GM23338 (cell line): ENCODE measurements at regions not wholly inside any gene's neighbourhood (a gene's known extent, or its start where the extent isn't known, plus 50 kb on each side); places are given as distances from the start of the nearest gene placed in this dataset.

Source experiments
- ATAC-seq: fragments of 200-7000 bp; cut with Tn5 transposase; 3 replicates; pipeline ENCODE4 v1.9.1; 2020
- DNase-seq: peaks from one replicate; pipeline ENCODE4 v3.0.0-alpha.2; 2015; ENCODE audit warnings: low spot score
- H2AFZ ChIP-seq: fragments of 200-600 bp; sonication (generic); 2 replicates; pipeline ENCODE4 v1.8.0; 2016; ENCODE audit warnings: antibody characterized with exemption, mild to moderate bottlenecking, moderate library complexity
- H3F3A ChIP-seq: fragments of 200-600 bp; sonication (generic); replicated peaks from 2 replicates; pipeline ENCODE4 v1.8.0; 2017; ENCODE audit warnings: antibody characterized with exemption, mixed run types, low read depth
- H3K27ac ChIP-seq: fragments of 200-600 bp; sonication (generic); 2 replicates; pipeline ENCODE4 v1.6.1; 2016; ENCODE audit warnings: low read depth
- H3K27me3 ChIP-seq: fragments of 200-600 bp; sonication (generic); 2 replicates; pipeline ENCODE4 v1.8.0; 2016; ENCODE audit warnings: mild to moderate bottlenecking, mixed run types, moderate library complexity; ENCODE audit not compliant: insufficient read depth
- H3K36me3 ChIP-seq: fragments of 200-600 bp; sonication (generic); 2 replicates; pipeline ENCODE4 v1.8.0; 2016; ENCODE audit warnings: mild to moderate bottlenecking; ENCODE audit not compliant: insufficient read depth
- H3K4me1 ChIP-seq: fragments of 200-600 bp; sonication (generic); 2 replicates; pipeline ENCODE4 v1.8.0; 2016; ENCODE audit warnings: mild to moderate bottlenecking, moderate library complexity; ENCODE audit not compliant: insufficient read depth
- H3K4me2 ChIP-seq: fragments of 200-600 bp; sonication (generic); 2 replicates; pipeline ENCODE4 v1.7.1; 2017; ENCODE audit warnings: mixed run types
- H3K4me3 ChIP-seq: fragments of 200-600 bp; sonication (generic); 2 replicates; pipeline ENCODE4 v1.6.1; 2016; ENCODE audit warnings: mixed run types
- H3K79me2 ChIP-seq: fragments of 200-600 bp; sonication (generic); replicated peaks from 2 replicates; pipeline ENCODE4 v1.8.0; 2017; ENCODE audit warnings: mild to moderate bottlenecking; ENCODE audit not compliant: insufficient read depth
- H3K9me2 ChIP-seq: fragments of 200-600 bp; sonication (generic); 2 replicates; pipeline ENCODE4 v1.8.0; 2017; ENCODE audit not compliant: insufficient read depth
- H4K20me1 ChIP-seq: fragments of 200-600 bp; sonication (generic); replicated peaks from 2 replicates; pipeline ENCODE4 v1.8.0; 2017; ENCODE audit warnings: mild to moderate bottlenecking; ENCODE audit not compliant: insufficient read depth
- H3K27ac Mint-ChIP-seq: 2 replicates; pipeline ENCODE4 v1.8.0; 2020; ENCODE audit warnings: inconsistent platforms, mild to moderate bottlenecking, moderate library complexity, mixed read lengths
- H3K27me3 Mint-ChIP-seq: 3 replicates; pipeline ENCODE4 v1.8.0; 2022; ENCODE audit warnings: low read depth, mild to moderate bottlenecking, moderate library complexity, mixed read lengths, inconsistent platforms; ENCODE audit not compliant: insufficient read depth, poor library complexity
- H3K36me3 Mint-ChIP-seq: 3 replicates; pipeline ENCODE4 v1.8.0; 2021; ENCODE audit warnings: low read depth, mild to moderate bottlenecking, inconsistent platforms, moderate library complexity, mixed read lengths
- H3K4me1 Mint-ChIP-seq: 3 replicates; pipeline ENCODE4 v1.8.0; 2020; ENCODE audit warnings: mild to moderate bottlenecking, inconsistent platforms, mixed read lengths
- H3K4me3 Mint-ChIP-seq: 3 replicates; pipeline ENCODE4 v1.8.0; 2021; ENCODE audit warnings: moderate library complexity, mild to moderate bottlenecking, inconsistent platforms, mixed read lengths
- H3K9me3 Mint-ChIP-seq: 3 replicates; pipeline ENCODE4 v1.8.0; 2020; ENCODE audit warnings: moderate library complexity, mild to moderate bottlenecking, inconsistent platforms, mixed read lengths
- CREB1 ChIP-seq: fragments of 250-450 bp; sonication (Bioruptor Pico); IDR thresholded peaks from 2 replicates; pipeline ENCODE4 v1.5.0; 2020; ENCODE audit warnings: low read depth, mild to moderate bottlenecking, moderate library complexity
- EZH2 ChIP-seq: fragments of 200-600 bp; sonication (generic); IDR thresholded peaks from one replicate; pipeline ENCODE4 v1.8.0; 2017; ENCODE audit warnings: antibody characterized with exemption, mild to moderate bottlenecking, low read depth; ENCODE audit not compliant: unreplicated experiment
- EZH2phosphoT487 ChIP-seq: fragments of 200-600 bp; sonication (generic); IDR thresholded peaks from one replicate; pipeline ENCODE4 v1.8.1; 2018; ENCODE audit warnings: antibody characterized with exemption; ENCODE audit not compliant: unreplicated experiment
- NANOG ChIP-seq: IDR thresholded peaks from 2 replicates; pipeline ENCODE4 v1.6.1; 2016; ENCODE audit warnings: antibody characterized with exemption, borderline replicate concordance
- TF ChIP-seq, protein P1 (sequence below), 2 experiments: fragments of 200-600 bp in 1 of 2; sonication (generic) in 1 of 2; conservative IDR thresholded peaks; 2 replicates each; pipeline versions ENCODE4 v1.5.1 to v1.6.1; 2016 to 2017; ENCODE audit warnings: antibody characterized with exemption in 2 of 2, low read depth in 2 of 2, mild to moderate bottlenecking in 2 of 2, moderate library complexity in 1 of 2
- TF ChIP-seq, protein P2 (sequence below): IDR thresholded peaks from one replicate; pipeline ENCODE4 v1.6.1; 2018; ENCODE audit warnings: antibody characterized with exemption; ENCODE audit not compliant: unreplicated experiment

DNA sequence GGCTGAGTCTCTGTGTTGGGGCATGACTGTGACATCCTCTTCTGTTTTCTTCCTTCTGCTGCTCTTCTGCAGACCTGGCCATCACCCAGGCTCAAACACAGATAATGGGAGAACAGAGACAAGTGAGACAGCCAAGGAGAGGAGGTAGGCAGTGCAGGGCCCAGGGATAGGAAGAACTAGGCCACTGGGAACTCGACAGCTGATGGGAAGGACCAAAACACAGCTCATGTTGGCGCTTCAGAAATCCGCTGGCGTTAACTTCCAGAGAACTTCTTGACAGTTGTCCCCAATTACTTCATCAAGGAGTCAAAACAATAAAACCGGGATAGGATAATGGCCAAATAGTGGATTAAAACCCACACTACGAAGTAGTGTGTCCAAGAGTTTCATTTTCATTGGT is 97.0 kb upstream of the PALS2 start (continued):
- TF ChIP-seq, protein P1, sequence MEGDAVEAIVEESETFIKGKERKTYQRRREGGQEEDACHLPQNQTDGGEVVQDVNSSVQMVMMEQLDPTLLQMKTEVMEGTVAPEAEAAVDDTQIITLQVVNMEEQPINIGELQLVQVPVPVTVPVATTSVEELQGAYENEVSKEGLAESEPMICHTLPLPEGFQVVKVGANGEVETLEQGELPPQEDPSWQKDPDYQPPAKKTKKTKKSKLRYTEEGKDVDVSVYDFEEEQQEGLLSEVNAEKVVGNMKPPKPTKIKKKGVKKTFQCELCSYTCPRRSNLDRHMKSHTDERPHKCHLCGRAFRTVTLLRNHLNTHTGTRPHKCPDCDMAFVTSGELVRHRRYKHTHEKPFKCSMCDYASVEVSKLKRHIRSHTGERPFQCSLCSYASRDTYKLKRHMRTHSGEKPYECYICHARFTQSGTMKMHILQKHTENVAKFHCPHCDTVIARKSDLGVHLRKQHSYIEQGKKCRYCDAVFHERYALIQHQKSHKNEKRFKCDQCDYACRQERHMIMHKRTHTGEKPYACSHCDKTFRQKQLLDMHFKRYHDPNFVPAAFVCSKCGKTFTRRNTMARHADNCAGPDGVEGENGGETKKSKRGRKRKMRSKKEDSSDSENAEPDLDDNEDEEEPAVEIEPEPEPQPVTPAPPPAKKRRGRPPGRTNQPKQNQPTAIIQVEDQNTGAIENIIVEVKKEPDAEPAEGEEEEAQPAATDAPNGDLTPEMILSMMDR (conservative IDR thresholded peaks at IDR 0.05; ENCODE audit: low read depth in 2 of 2) = no peak
- TF ChIP-seq CREB1 (CRISPR knock-in tag) (no peak), EZH2 (no peak), EZH2phosphoT487 (no peak)
- TF ChIP-seq, protein P2, sequence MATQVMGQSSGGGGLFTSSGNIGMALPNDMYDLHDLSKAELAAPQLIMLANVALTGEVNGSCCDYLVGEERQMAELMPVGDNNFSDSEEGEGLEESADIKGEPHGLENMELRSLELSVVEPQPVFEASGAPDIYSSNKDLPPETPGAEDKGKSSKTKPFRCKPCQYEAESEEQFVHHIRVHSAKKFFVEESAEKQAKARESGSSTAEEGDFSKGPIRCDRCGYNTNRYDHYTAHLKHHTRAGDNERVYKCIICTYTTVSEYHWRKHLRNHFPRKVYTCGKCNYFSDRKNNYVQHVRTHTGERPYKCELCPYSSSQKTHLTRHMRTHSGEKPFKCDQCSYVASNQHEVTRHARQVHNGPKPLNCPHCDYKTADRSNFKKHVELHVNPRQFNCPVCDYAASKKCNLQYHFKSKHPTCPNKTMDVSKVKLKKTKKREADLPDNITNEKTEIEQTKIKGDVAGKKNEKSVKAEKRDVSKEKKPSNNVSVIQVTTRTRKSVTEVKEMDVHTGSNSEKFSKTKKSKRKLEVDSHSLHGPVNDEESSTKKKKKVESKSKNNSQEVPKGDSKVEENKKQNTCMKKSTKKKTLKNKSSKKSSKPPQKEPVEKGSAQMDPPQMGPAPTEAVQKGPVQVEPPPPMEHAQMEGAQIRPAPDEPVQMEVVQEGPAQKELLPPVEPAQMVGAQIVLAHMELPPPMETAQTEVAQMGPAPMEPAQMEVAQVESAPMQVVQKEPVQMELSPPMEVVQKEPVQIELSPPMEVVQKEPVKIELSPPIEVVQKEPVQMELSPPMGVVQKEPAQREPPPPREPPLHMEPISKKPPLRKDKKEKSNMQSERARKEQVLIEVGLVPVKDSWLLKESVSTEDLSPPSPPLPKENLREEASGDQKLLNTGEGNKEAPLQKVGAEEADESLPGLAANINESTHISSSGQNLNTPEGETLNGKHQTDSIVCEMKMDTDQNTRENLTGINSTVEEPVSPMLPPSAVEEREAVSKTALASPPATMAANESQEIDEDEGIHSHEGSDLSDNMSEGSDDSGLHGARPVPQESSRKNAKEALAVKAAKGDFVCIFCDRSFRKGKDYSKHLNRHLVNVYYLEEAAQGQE = no peak

DNA sequence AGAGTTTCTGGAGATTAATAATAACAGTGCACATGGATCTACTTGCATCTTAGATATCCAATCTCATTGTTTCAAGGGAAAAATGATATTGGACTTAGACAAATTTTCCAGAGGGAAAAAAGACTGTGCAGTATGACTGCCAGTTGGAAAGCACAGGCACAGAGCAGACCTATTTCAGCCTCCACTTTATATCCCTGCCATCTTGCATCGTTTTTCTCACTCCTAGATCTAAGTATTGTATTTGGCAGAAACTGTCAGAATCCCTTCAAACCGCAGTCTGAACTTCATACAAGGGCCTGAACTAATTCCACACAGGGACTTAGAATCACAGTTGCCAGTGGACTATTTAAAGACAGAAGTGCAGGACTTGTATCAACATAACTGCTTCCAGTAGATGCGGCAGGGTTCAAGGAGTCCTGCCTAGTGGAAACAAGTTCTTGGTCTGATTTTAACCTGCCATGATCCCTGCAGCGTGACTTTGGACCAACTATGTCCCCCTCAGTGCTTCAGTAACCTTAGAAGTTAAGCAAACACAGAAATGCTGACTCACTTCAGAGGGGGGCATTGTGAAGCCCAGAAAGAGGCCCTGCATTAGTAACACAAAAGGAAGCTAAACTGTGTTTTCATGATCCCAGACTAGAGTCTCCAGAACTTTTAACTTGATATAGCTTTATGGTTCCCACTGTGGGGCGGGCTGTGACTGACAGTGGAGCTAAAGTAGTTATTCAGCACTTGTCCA is 95.7 kb upstream of the PALS2 start:
- ATAC-seq = peak; percentile 88
- H3K36me3 ChIP-seq = no peaks in the 10 kb centered on the region
- H3K27ac ChIP-seq = 0 out of 2 replicates have a peak overlapping the region, but pooled peaks have one; percentile 20
- peak; percentile 28; the same call in 1 of the 2 replicates for TF ChIP-seq NANOG
- TF ChIP-seq, protein P1 (conservative IDR thresholded peaks at IDR 0.05; ENCODE audit: low read depth in 2 of 2) = no peak
- H3K36me3 Mint-ChIP-seq = no peaks in the 10 kb centered on the region; the same call in 2 of the 3 replicates
- H3K4me2 ChIP-seq = peak overlapping the region; percentile 53
- DNase-seq = peak; percentile 85
- no peaks in the 10 kb centered on the region; the same call in 1 of the 2 replicates for H3K27me3 ChIP-seq
- no peak overlapping the region; the same call in 1 of the 2 replicates for H2AFZ ChIP-seq
- 0 out of 2 replicates have a peak, but pooled peaks cover 4% of the 10 kb centered on the region for H3K9me2 ChIP-seq
- H3K9me3 Mint-ChIP-seq = no peaks in the 10 kb centered on the region
- H3F3A ChIP-seq = peaks cover 8% of the 10 kb centered on the region; the same call in 1 of the 2 replicates
- H4K20me1 ChIP-seq = no peaks in the 10 kb centered on the region
- no peak overlapping the region for H3K4me3 Mint-ChIP-seq
- peaks cover 12% of the 10 kb centered on the region for H3K27me3 Mint-ChIP-seq
- peaks cover 46% of the 10 kb centered on the region for H3K4me1 Mint-ChIP-seq
- no peak overlapping the region for H3K4me3 ChIP-seq
- H3K79me2 ChIP-seq = no peaks in the 10 kb centered on the region
- H3K27ac Mint-ChIP-seq = peak overlapping the region; percentile 89
- peaks cover 36% of the 10 kb centered on the region for H3K4me1 ChIP-seq
